Muscle layer of colon (tissue), 2 donors: ENCODE measurements at regions not wholly inside any gene's neighbourhood (a gene's known extent, or its start where the extent isn't known, plus 50 kb on each side); places are given as distances from the start of the nearest gene placed in this dataset.

ENCODE experiments used
- H3K27ac ChIP-seq: one replicate; pipeline ENCODE4 v1.7.0; 2013; ENCODE audit warnings: low read depth, mild to moderate bottlenecking, low read length, moderate library complexity
- H3K27me3 ChIP-seq, 2 donors: one replicate each; pipeline ENCODE4 v1.7.0; 2013; ENCODE audit warnings: low read length in 2 of 2, mild to moderate bottlenecking in 2 of 2; ENCODE audit not compliant: insufficient read depth in 2 of 2, control insufficient read depth in 1 of 2
- H3K36me3 ChIP-seq: one replicate; pipeline ENCODE4 v1.7.0; 2013; ENCODE audit warnings: mild to moderate bottlenecking, low read length; ENCODE audit not compliant: insufficient read depth
- H3K4me1 ChIP-seq: one replicate; pipeline ENCODE4 v1.7.0; 2013; ENCODE audit warnings: mild to moderate bottlenecking, low read length; ENCODE audit not compliant: insufficient read depth
- H3K4me3 ChIP-seq, 2 donors: one replicate each; pipeline ENCODE4 v1.7.0; 2013; ENCODE audit warnings: low read length in 2 of 2, low read depth in 1 of 2, mild to moderate bottlenecking in 1 of 2, moderate library complexity in 1 of 2
- H3K9ac ChIP-seq: one replicate; pipeline ENCODE4 v1.7.0; 2013; ENCODE audit warnings: low read length
- H3K9me3 ChIP-seq: one replicate; pipeline ENCODE4 v1.7.0; 2013; ENCODE audit warnings: mild to moderate bottlenecking, low read length
- donor health status: abdominal sarcoma.
- donor health status: Adenocarcinoma of cecum.

- H3K27ac ChIP-seq = no peak overlapping the region
- no peaks in the 10 kb centered on the region for H3K36me3 ChIP-seq
- H3K27me3 ChIP-seq = no peaks in the 10 kb centered on the region
- H3K9ac ChIP-seq = no peak overlapping the region
- no peaks in the 10 kb centered on the region for H3K4me1 ChIP-seq
- H3K4me3 ChIP-seq = no peak overlapping the region
- no peaks in the 10 kb centered on the region for H3K9me3 ChIP-seq
Measured at GRCh38 chr2:12341920-12342319, 374.8 kb upstream of the TRIB2 start.

GRCh38 chr2:12343141-12343540 lies 373.6 kb upstream of the TRIB2 start:
- H3K36me3 ChIP-seq = no peaks in the 10 kb centered on the region

GRCh38 chr2:12347066-12347493 lies 369.7 kb upstream of the TRIB2 start:
- Histone ChIP-seq H3K36me3 (no peaks in the 10 kb centered on the region), H3K4me3 (no peak overlapping the region), H3K9ac (no peak overlapping the region), H3K9me3 (no peaks in the 10 kb centered on the region), H3K4me1 (no peaks in the 10 kb centered on the region), H3K27ac (no peak overlapping the region), H3K27me3 (no peaks in the 10 kb centered on the region)

More at GRCh38 chr2:12343141-12343540, 373.6 kb upstream of the TRIB2 start:
- H3K4me3 ChIP-seq = no peak overlapping the region
- no peaks in the 10 kb centered on the region for H3K4me1 ChIP-seq
- H3K9me3 ChIP-seq = no peaks in the 10 kb centered on the region
- no peak overlapping the region for H3K9ac ChIP-seq
- H3K27ac ChIP-seq = no peak overlapping the region
- H3K27me3 ChIP-seq = no peaks in the 10 kb centered on the region

GRCh38 chr2:12348216-12348615 lies 368.5 kb upstream of the TRIB2 start:
- Histone ChIP-seq H3K9me3 (no peaks in the 10 kb centered on the region), H3K27ac (no peak overlapping the region), H3K4me1 (no peaks in the 10 kb centered on the region), H3K27me3 (no peaks in the 10 kb centered on the region), H3K4me3 (no peak overlapping the region), H3K36me3 (no peaks in the 10 kb centered on the region), H3K9ac (no peak overlapping the region)

GRCh38 chr2:12350821-12351220 lies 365.9 kb upstream of the TRIB2 start:
- Histone ChIP-seq H3K9me3 (no peaks in the 10 kb centered on the region), H3K27ac (no peak overlapping the region), H3K27me3 (no peaks in the 10 kb centered on the region), H3K4me1 (no peaks in the 10 kb centered on the region), H3K9ac (no peak overlapping the region), H3K4me3 (no peak overlapping the region), H3K36me3 (no peaks in the 10 kb centered on the region)

GRCh38 chr2:12352889-12353288 lies 363.8 kb upstream of the TRIB2 start:
- Histone ChIP-seq H3K36me3 (no peaks in the 10 kb centered on the region), H3K4me1 (no peaks in the 10 kb centered on the region), H3K27ac (no peak overlapping the region), H3K4me3 (no peak overlapping the region), H3K27me3 (no peaks in the 10 kb centered on the region), H3K9me3 (no peaks in the 10 kb centered on the region), H3K9ac (no peak overlapping the region)

- no peaks in the 10 kb centered on the region for H3K27me3 ChIP-seq
- H3K9me3 ChIP-seq = no peaks in the 10 kb centered on the region
- H3K27ac ChIP-seq = no peak overlapping the region
- H3K9ac ChIP-seq = no peak overlapping the region
- H3K4me3 ChIP-seq = no peak overlapping the region
- H3K36me3 ChIP-seq = no peaks in the 10 kb centered on the region
- no peaks in the 10 kb centered on the region for H3K4me1 ChIP-seq
Measured at GRCh38 chr2:12361506-12361905, 355.2 kb upstream of the TRIB2 start.

GRCh38 chr2:12363138-12363537 lies 353.6 kb upstream of the TRIB2 start:
- H3K27me3 ChIP-seq = no peaks in the 10 kb centered on the region
- no peak overlapping the region for H3K9ac ChIP-seq
- H3K27ac ChIP-seq = no peak overlapping the region
- H3K36me3 ChIP-seq = no peaks in the 10 kb centered on the region
- H3K4me1 ChIP-seq = peaks cover 2% of the 10 kb centered on the region
- H3K4me3 ChIP-seq = no peak overlapping the region
- no peaks in the 10 kb centered on the region for H3K9me3 ChIP-seq

- H3K4me1 ChIP-seq = peaks cover 6% of the 10 kb centered on the region
- no peaks in the 10 kb centered on the region for H3K36me3 ChIP-seq
- H3K27ac ChIP-seq = no peak overlapping the region
- H3K4me3 ChIP-seq = no peak overlapping the region
- H3K9ac ChIP-seq = no peak overlapping the region
- H3K9me3 ChIP-seq = no peaks in the 10 kb centered on the region
- H3K27me3 ChIP-seq = no peaks in the 10 kb centered on the region
Measured at GRCh38 chr2:12363569-12363968, 353.2 kb upstream of the TRIB2 start.

- H3K9me3 ChIP-seq = no peaks in the 10 kb centered on the region
- H3K27me3 ChIP-seq = no peaks in the 10 kb centered on the region
- peaks cover 6% of the 10 kb centered on the region for H3K4me1 ChIP-seq
- no peak overlapping the region for H3K4me3 ChIP-seq
- H3K9ac ChIP-seq = no peak overlapping the region
- H3K27ac ChIP-seq = no peak overlapping the region
- no peaks in the 10 kb centered on the region for H3K36me3 ChIP-seq
Measured at GRCh38 chr2:12369566-12369965, 347.2 kb upstream of the TRIB2 start.

GRCh38 chr2:12376025-12376424 lies 340.7 kb upstream of the TRIB2 start:
- Histone ChIP-seq H3K4me3 (no peak overlapping the region), H3K9ac (no peak overlapping the region), H3K9me3 (no peaks in the 10 kb centered on the region), H3K4me1 (no peaks in the 10 kb centered on the region), H3K27me3 (no peaks in the 10 kb centered on the region), H3K36me3 (no peaks in the 10 kb centered on the region), H3K27ac (no peak overlapping the region)

GRCh38 chr2:12379143-12379542 lies 337.6 kb upstream of the TRIB2 start:
- Histone ChIP-seq H3K9ac (no peak overlapping the region), H3K27ac (no peak overlapping the region), H3K36me3 (no peaks in the 10 kb centered on the region), H3K4me3 (no peak overlapping the region), H3K9me3 (no peaks in the 10 kb centered on the region), H3K27me3 (no peaks in the 10 kb centered on the region), H3K4me1 (no peaks in the 10 kb centered on the region)
